ENCODE measurements at regions not wholly inside any gene's neighbourhood (a gene's known extent, or its start where the extent isn't known, plus 50 kb on each side); places are given as distances from the start of the nearest gene placed in this dataset.

GRCh38 chr18:41226911-41227310 lies 728.1 kb upstream of the PIK3C3 start:
- TF ChIP-seq, protein P1, sequence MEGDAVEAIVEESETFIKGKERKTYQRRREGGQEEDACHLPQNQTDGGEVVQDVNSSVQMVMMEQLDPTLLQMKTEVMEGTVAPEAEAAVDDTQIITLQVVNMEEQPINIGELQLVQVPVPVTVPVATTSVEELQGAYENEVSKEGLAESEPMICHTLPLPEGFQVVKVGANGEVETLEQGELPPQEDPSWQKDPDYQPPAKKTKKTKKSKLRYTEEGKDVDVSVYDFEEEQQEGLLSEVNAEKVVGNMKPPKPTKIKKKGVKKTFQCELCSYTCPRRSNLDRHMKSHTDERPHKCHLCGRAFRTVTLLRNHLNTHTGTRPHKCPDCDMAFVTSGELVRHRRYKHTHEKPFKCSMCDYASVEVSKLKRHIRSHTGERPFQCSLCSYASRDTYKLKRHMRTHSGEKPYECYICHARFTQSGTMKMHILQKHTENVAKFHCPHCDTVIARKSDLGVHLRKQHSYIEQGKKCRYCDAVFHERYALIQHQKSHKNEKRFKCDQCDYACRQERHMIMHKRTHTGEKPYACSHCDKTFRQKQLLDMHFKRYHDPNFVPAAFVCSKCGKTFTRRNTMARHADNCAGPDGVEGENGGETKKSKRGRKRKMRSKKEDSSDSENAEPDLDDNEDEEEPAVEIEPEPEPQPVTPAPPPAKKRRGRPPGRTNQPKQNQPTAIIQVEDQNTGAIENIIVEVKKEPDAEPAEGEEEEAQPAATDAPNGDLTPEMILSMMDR (IDR thresholded peaks at IDR 0.05), result no peak
- no peak for TF ChIP-seq POLR2A (IDR thresholded peaks at IDR 0.05)
